COLO668 (cell line): ENCODE measurements at regions not wholly inside any gene's neighbourhood (a gene's known extent, or its start where the extent isn't known, plus 50 kb on each side); places are given as distances from the start of the nearest gene placed in this dataset.
"Not testable (repeated sequence)": the region's sequence is repeated elsewhere in the genome, so short reads cannot be mapped to it uniquely, and the experiment has no call there.

Source experiments
- DNase-seq: peaks from one replicate; lab custom pipeline; 2025; ENCODE audit not compliant: unreplicated experiment; lab: John Stamatoyannopoulos, UW

DNA sequence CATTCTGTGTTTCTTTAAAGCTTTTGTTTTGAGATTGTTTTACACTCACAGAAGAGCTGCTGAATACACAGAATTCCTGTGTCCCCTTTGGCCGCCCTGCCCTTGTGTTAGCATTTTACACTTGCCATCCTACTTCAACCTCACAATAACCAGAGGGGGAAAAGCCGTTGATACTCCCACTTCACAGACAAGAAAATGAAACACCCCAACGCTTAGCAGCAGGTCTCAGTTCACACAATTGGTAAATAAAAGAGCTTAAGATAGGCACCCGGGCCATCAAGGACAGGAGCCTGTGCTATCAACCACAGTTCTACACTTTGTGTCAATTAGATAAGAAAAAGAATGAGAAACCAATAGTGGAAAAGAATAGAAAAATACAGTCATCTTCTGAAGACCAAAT is 178.0 kb downstream of the SYK start:
- no peak for DNase-seq

DNA sequence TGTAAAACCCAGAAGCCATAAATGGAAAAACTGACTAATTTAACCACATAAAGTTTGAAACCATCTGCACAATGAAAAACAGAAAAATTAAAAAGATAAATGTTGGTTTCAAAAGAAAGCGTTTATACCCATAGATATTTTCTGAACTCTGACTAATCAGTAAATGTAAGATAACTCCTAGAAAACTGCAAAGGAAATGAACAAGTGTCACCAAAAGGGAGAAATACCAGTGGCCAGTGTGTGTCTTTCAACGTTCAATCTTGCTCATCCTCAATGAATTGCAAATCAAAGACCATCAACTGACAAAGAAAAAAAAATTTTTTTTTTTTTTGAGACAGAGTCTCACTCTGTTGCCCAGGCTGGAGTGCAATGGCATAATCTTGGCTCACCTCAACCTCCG is 180.1 kb downstream of the SYK start:
- no peak for DNase-seq

DNA sequence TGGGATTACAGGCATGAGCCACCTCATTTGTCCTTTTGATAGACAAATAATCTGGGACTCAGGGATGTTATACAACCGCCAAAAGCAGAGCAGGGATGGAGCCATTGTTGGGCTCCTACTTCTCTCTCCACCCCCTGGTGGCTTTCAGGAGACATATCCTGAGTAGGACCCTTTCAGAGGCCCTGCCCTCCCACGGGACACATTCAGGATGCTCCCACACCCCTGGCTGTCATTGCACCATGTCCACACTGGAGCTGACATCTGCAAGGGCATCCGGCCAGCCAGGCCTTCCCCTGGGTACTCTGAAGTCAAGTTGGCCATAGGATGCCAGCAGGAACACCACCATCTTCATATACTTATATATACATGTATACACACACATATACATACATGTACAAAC is 181.8 kb downstream of the SYK start:
- no peak for DNase-seq

DNA sequence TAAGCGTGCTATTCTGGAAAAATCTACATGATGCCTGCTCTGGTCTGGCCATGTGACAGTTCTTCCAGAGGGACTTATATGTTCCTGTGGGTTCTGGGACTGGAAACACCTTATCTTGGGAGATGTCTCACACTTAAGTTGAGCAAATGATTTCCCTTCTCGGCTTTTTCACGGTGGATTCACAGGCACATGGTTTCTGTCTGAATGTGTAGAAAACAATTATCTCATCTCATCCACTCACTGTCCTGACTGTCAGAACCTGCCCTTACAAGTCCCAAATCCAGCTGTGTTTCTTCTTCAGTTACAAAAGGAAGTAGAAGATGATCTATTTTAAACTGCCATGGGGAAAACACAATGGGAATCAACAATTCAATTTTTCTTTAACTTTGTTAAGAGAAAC is 184.0 kb downstream of the SYK start:
- DNase-seq, result no peak

DNA sequence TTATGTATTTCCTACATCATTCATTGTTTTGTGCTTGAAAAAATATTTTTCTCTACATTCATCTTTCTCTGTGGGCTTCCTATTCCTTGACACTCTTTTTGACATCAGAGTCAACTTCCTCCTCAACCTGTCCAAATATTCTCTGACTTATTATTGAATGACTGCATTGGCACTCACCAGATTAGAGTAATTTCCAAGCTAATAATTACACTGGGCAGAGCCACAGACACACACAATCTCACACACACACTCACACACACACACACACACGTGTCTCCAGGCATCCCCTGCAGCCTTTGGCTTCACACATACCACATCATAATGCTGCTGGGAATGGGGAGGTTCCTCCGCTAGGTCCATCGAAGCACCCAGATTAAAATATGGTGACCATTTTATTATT is 184.5 kb downstream of the SYK start:
- DNase-seq, result no peak

DNA sequence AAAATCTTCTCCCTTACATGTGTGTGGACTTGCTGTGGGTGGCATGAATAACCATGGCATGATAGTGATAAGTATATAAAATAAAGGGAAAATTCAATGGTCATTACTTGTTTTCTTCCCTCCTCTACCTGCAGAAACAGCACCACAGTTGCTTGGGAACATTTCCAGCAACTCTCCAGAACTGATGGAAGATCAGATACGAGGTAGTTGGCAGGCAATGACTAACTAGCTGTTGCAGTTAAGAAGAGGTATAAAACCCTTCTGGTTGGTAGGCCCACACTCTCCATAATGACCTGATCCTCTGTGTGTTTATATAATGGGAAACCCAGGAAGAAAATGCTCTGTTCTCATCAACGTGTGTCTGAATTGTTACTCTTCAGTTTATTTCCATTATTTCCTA is 185.9 kb downstream of the SYK start:
- DNase-seq, result no peak

DNA sequence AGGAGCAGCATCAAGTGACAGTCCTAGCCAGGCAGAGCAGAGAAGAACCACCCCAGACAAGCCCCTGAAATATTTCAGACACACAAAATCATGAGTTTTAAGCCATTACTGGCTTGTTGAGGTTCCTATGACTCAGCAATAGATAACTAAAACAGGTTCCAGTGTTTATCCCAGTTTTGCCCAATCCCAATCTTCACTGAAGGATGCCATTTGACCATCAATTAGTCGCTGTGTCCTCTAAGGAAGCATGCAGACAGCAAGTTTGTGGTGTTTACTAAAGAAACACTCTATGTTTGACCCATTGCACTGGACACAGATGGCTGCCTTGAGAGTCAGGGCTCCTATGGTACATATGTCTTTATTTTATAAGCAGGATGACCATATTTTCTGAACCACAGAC is 186.7 kb downstream of the SYK start:
- DNase-seq, result no peak

DNA sequence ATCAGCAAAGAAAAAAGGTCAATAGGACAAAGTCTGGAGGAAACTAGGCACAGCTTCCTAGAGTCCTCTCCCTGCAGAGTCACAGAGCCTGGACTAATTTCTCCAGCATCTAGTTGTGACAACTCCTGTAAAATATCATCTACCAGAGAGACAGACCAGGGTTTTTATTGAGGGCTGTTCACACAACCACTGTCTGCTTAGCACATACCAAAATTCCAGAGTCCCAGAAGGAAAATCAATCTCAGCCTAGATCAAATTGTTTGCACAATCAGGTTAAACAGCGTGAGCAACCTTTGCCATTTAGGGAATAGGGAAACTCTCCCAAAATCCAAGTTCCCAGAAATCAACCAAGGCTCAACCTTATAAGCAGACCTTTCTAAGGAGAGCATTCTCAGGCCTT is 190.3 kb downstream of the SYK start:
- DNase-seq, result no peak

DNA sequence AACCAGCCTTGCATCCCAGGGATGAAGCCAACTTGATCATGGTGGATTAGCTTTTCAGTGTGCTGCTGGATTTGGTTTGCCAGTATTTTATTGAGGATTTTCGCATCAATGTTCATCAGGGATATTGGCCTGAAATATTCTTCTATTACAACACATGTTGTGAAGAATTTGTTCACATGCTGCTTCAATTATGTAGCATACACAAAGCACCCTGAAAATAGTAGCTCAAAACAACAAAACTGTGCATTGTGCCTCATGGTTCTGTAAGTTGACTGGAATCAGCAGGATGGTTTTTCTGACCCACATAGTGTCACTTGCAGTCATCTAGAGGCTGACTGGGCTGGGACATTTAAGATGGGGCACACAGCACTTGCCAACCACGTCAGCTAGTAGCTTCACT is 193.9 kb downstream of the SYK start:
- no peak for DNase-seq

DNA sequence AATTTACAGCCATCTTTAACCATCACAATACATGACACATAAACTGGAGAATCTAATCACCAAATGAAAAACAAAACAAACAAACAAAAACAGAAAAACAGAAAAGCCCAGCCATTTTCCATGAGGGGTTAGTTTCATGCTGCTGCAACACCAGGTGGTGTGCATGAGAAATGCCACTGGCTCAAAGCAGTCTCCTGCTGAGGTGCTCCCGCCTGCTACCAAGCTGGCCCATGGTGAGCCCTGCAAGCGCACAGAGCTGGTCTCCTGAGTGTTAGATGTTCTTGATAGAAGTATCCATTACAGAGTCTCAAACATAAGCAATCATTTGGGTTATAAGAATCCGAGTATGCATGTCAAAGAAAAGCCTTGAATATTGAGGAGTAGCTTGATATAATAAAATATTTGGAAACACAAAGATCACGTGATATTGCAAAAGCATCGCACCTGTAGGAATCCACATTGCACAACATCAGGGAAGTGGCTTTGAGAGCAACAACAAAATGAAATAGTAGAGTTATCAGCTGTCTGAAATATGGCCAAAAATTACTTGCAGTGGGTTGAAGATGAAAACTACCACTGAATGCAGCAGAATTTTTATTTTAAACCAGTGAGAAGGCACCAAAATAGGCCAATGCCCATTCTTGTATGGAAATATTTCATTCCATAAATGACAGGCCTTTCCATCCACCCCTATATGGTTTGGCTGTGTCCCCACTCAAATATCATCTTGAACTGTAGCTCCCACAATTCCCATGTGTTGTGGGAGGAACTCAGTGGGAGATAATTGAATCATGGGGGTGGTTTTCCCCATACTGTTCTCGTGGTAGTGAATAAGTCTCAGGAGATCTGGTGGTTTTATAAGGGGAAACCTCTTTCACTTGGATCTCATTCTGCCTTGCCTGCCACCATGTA is 194.8 kb downstream of the SYK start:
- DNase-seq, result no peak

DNA sequence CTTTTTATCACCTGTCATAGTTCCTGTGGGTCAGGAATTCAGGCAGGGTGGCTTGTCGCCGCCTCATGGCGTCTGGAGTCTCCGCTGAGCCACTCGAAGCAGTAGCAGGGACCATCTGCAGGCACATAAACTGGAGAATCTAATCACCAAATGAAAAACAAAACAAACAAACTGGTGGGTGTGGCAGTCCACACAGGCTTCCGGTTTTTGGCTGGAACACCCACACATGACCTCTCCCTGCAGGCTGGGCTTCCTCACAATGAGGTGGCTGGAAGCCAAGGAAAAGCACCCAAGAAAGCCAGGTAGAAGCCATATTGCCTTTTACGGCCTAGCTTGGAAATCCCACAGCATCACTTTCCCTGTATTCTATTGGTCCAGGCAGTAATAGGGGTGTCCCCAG is 197.0 kb downstream of the SYK start:
- DNase-seq, result peak; percentile 28

DNA sequence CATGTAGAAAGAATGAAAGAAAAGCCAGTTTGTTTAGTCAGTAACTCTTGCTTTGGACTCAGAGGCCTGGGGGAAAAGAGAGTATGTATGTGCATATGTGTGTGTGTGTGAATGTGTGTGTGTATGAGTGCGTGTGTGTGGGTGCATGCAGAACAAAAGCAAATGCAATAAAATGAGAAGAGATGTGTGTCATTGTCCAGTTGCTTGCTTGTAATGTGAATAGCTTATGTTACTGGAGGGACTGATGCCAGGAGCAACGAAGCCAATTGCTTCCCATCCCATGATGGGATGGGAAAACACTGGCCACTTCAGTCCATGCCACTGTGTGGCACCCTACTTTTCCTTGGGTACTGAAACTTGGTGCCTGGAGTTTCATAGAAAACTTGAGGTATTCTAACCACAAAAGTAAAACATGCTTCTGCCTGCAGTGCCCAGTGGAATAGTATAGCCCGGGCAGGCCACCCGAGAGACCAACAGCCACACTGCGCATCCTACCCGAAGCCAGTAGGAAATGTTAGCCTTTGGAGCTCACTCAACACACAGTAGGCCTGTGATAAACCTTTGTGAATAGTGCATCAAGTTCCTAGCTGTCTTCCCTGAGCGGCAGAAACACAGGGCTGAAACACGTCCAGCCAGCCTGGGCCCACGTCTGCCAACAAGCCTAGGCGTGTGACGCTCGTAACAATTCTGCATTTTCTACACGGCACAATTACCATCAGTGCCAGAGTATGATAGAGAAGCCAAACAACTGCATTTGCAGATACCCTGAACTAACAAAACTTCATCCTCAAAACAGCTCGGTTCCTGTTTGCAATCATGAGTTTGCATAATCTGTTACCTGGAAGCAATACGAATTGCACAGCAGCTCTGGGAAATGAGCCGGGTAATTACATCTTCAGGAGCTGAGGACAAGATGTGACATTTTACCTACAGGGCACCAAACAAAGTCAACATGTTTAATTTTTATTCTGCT is 198.1 kb downstream of the SYK start:
- no peak for DNase-seq

DNA sequence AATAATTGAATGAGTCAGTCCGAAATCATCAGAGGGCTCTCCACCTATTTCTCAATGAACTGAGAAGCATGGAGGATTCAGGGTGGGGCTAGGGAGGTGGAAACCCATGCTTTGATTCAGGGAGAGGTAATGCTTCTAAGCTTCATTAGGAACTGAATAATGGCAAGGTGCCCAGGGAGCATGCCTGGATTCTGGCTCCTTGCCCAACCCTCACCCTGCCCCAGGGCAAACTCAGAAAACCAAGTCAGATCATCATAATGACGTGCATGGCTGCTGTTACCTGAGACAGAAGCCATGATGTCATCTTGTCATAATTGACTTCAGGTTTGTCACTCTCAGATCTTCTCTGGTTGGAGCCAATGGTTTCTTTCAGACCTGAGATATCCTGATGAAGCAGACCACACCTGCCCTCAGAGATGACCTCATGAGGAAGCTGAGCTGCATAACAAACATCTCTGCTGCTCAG is 199.6 kb downstream of the SYK start:
- DNase-seq, result peak; percentile 86

DNA sequence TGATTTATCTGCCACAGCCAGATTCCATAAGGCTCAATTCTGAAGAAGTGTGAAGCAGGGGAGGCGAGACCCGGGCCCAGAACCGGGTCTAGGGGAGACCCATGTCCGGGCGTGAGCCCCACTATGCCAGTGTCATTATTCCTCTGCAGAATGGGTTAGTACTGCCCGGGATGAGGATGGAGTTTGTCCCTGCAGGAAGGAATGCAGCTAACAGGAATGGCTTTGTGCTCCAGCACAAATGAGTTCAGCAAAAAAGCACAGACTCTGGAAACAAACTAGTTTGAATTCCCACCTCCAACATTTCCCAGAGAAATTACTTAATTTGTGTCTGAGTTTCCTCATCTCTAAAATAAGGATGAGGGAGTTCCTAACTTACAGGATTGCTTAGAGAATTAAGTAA is 202.9 kb downstream of the SYK start:
- DNase-seq, result no peak

DNA sequence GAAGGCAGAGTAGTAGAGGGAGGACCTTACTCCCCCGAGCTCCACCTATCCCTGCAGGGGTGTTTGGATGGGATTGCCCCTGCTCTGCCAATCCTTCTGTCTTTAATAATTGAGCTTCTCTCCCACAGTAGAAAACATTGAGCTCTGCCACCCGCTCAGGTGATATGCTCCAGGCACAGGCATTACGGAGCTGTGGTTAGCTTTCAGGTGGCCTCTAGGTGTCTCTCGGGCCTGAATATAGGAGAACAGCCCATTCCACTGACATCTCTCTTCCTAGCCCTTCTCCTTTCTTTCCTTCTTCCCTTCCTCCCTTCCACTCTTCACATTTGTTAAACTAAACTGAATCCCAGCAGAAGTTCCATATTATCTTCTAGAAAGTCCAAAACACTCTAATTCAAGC is 203.4 kb downstream of the SYK start:
- no peak for DNase-seq

DNA sequence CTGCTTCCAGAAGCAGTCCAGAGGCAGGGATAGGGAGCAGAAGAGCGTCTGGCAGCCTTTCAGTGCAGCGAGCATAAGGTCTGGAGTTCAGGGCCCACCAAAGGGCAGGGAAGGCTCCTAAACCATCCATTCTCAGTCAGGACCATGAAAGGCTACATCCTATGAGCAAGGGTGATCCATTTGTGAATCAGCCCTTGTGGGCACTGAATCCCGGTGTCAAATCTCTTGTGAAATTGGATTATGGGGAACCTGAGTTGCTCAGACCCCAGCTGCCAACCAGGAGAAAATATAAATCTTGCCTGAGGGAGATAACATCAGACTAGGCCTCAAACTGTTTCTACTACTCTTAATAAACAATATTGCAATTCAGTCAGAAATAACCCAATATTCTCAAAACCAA is 204.4 kb downstream of the SYK start:
- no peak for DNase-seq

DNA sequence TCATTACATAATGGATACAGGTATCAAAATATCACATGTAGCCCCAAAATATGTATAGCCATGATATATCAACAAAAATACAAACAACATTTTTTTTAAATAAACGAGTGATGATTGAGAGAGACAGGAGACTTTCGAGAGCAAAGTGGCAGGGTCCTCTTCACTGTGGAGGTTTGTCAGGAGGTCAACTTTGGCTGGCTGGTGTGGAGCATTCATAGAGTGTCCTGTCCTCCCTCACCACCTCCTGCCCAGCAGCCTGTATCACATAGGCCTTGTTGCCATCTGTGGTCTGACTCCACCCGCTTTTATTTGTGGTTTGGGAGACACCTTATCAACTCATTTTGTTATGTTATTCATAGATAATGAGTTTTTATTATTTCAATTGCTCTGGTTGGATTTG is 206.9 kb downstream of the SYK start:
- DNase-seq, result no peak

DNA sequence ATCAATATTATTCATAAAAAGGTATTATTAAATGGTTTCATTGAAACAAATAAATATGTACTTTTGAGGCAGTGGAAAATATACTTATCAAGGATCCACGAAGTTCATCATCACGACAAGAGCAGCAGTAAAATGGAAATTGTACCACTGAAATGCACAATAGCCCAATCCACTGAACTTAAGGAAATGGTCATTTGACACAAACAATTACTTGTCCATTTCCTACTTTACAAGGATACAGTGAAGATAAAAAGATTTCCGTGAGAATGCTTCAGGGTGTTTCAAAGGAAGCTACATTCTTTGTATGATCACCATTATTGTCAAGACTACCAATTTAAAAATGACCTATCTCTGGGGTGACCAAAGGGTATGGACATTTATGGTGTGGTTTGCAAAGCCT is 210.3 kb downstream of the SYK start:
- DNase-seq, result no peak

DNA sequence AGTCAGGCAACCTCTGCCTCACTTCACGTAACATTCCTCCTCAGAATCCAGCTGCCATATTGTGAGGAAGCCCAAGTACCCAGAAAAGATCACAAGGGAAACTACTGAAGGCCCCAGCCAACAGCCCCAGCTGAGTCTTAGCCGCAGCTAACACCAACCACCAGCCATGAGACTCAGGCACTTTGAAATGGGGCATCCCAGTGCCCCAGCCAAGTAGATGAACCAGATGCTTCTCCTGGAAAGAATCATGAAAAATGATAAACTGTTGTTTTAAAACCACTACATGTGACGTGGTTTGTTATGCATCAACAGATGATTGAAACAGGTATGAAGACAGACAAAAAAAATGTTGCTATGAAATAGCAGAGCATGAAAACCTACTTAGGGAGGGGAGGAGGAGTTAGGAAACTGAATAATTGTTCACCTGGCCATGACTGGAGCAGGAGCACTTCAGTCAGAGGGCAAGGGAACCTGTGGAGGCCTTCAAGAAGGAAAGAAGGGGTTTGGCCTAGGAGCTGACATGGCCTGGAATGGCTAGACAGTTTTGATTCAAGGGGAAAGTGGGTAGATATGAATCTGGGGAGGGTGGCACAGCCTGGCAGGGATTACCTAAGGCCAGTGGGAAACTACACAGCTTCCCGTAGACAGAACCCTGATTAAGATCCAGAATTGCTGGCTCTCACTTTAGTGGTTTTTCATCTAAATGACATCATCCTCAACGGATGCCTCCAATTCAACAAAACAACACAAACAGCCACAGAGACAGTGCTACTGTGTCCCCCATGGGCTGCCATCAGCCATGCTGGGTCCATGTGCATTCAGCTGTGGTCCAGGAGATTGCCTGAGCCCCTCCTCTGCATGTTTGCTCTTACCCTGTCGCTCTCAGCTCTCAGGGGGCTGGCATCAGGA is 211.6 kb downstream of the SYK start:
- DNase-seq, result no peak

DNA sequence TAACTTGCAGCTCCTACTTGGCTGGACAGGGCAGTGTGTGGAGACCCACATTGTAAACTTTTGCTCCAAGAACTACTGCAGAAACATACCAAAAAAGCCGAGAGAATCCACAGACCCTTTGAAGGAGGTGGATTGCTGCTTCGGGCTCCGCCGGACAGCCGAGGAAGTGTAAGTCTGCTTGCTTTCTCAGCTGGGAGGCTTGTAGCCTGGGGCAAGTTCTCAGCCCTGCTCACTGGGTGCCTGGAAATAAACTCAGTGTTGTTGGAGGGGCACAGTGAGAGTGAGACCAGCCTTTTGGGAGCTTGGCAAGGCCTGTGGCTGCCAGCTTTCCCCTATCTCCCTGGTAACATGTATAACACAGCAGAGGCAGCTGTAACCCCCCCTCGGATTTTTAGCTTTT is 215.6 kb downstream of the SYK start:
- no peak for DNase-seq

DNA sequence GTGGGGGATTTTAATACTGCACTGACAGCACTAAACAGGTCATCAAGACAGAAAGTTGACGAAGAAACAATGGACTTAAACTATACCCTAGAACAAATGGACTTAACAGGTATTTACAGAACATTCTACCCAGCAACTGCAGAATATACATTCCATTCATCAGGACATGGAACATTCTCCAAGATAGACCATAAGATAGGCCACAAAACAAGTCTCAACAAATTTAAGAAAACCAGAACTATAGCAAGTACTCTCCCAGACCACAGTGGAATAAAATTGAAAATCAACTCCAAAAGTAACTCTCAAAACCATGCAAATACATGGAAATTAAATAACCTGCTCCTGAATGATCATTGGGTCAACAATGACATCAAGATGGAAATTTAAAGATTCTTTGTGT is 218.3 kb downstream of the SYK start:
- not testable (repeated sequence) for DNase-seq
